ENCODE measurements at regions not wholly inside any gene's neighbourhood (a gene's known extent, or its start where the extent isn't known, plus 50 kb on each side); places are given as distances from the start of the nearest gene placed in this dataset.

DNA sequence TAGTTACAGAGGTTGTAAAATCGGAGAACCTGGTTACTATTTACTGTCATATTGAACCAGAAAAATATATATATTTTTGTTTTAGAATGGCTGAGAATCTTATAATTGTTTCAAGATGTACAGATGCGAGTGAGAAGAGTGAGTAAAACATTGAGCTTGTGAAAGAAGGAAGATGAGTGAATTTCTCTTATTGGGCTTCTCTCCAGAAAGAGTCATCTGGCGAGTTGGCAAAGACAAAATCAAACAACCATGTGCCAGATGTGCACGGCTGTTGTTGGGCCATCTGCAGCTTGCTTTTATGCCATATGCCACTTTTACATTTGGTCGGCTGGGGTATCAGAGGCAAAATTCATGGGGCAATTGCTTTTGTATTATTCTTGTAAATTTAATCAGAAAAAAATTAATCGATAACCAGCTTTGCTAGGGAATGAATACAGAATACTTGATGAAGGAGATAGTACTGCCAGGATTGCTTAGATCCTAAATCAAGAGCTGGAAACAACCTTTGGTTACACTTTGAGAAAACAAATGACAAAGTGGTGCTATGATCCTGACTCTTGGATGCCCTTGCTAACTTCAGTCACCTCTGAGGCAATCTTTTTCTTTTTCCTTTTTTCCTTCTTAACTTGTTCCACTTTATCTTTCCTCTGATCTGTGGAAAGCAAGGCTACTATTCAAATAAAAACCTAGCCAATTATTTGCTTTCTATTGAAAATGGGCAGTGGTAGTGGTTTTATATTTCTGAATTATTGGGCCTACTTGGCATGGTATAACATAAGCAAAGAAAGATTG lies 97.1 kb upstream of the GRIK2 start:
- H3K27me3 ChIP-seq (replicated peaks; ENCODE audit: control insufficient read depth, insufficient read depth, low read length), result no peaks in the 10 kb centered on the region
- TF ChIP-seq, protein P1, sequence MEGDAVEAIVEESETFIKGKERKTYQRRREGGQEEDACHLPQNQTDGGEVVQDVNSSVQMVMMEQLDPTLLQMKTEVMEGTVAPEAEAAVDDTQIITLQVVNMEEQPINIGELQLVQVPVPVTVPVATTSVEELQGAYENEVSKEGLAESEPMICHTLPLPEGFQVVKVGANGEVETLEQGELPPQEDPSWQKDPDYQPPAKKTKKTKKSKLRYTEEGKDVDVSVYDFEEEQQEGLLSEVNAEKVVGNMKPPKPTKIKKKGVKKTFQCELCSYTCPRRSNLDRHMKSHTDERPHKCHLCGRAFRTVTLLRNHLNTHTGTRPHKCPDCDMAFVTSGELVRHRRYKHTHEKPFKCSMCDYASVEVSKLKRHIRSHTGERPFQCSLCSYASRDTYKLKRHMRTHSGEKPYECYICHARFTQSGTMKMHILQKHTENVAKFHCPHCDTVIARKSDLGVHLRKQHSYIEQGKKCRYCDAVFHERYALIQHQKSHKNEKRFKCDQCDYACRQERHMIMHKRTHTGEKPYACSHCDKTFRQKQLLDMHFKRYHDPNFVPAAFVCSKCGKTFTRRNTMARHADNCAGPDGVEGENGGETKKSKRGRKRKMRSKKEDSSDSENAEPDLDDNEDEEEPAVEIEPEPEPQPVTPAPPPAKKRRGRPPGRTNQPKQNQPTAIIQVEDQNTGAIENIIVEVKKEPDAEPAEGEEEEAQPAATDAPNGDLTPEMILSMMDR (IDR thresholded peaks at IDR 0.05; ENCODE audit: insufficient read depth, low read length, poor library complexity, severe bottlenecking), result no peak
- H3K36me3 ChIP-seq (ENCODE audit: control insufficient read depth, insufficient read depth, low read length), result no peaks in the 10 kb centered on the region
- DNase-seq (ENCODE audit: extremely low read depth, insufficient read length), result no peak
- H3K4me3 ChIP-seq (replicated peaks; ENCODE audit: low read depth, low read length), result no peak overlapping the region

DNA sequence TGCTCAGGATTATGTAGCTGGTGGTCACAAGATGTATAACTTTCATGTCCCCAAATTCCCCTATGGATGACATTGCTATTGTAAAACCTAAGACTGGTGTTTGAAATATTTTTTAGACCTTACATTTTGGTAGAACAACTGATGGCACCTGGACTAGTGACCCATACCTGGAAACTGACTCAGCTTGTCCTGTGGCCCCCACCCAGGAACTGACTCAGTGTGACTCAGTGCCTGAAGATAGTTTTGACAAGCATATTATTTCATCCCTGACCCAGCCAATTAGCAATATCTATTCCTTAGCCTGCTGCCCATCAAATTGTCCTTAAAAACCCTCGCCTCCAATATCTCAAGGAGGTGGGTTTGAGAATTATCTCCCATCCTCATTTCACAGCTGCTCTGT lies 90.9 kb upstream of the GRIK2 start:
- H3K27me3 ChIP-seq (replicated peaks; ENCODE audit: control insufficient read depth, insufficient read depth, low read length), result no peaks in the 10 kb centered on the region
- no peak for DNase-seq (ENCODE audit: extremely low read depth, insufficient read length)
- no peak overlapping the region for H3K4me3 ChIP-seq (replicated peaks; ENCODE audit: low read depth, low read length)
- H3K36me3 ChIP-seq (ENCODE audit: control insufficient read depth, insufficient read depth, low read length), result no peaks in the 10 kb centered on the region
- TF ChIP-seq, protein P1 (IDR thresholded peaks at IDR 0.05; ENCODE audit: insufficient read depth, low read length, poor library complexity, severe bottlenecking), result no peak

DNA sequence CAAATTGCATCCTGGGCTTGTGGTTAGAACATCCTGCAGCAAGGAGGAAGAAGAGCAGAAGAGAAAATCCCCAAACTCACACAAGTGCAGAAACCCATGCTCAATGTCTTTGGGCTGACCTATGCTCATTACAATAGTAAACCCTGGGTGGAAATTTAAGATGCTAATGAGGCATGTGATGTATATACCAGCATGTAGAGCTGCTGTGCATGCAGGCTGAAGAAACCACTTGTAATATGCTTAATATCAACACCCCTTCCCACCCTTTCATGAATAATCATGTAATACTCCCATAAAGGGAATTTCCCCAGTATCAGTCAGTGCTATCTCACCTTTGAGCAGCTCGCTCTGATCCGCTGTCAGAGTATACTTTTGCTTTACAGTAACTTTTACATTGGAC lies 90.0 kb upstream of the GRIK2 start:
- DNase-seq (ENCODE audit: extremely low read depth, insufficient read length), result no peak
- TF ChIP-seq, protein P1 (IDR thresholded peaks at IDR 0.05; ENCODE audit: insufficient read depth, low read length, poor library complexity, severe bottlenecking), result no peak
- no peaks in the 10 kb centered on the region for H3K27me3 ChIP-seq (replicated peaks; ENCODE audit: control insufficient read depth, insufficient read depth, low read length)
- no peak overlapping the region for H3K4me3 ChIP-seq (replicated peaks; ENCODE audit: low read depth, low read length)
- H3K36me3 ChIP-seq (ENCODE audit: control insufficient read depth, insufficient read depth, low read length), result no peaks in the 10 kb centered on the region

DNA sequence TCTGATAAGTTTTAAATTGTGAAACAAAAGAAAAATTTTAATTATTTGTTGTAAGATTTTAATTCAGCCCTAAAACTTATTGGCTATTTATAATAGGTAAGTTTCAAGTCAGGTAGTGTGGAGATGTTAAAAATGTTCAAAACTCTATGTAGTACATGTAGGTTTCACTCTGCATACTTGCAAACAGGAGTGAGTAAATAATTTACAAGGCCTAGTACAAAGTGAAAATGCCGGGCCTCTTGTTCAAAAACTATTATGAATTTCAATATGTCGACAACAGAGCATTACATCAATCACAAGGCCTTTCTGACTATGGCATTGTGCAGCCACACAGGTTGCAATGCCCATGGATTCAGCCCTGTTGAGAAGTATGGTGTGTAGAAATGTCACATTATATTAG lies 80.9 kb upstream of the GRIK2 start:
- H3K27me3 ChIP-seq (replicated peaks; ENCODE audit: control insufficient read depth, insufficient read depth, low read length), result no peaks in the 10 kb centered on the region
- H3K36me3 ChIP-seq (ENCODE audit: control insufficient read depth, insufficient read depth, low read length), result no peaks in the 10 kb centered on the region
- DNase-seq (ENCODE audit: extremely low read depth, insufficient read length), result no peak
- H3K4me3 ChIP-seq (replicated peaks; ENCODE audit: low read depth, low read length), result no peak overlapping the region
- TF ChIP-seq, protein P1 (IDR thresholded peaks at IDR 0.05; ENCODE audit: insufficient read depth, low read length, poor library complexity, severe bottlenecking), result no peak

DNA sequence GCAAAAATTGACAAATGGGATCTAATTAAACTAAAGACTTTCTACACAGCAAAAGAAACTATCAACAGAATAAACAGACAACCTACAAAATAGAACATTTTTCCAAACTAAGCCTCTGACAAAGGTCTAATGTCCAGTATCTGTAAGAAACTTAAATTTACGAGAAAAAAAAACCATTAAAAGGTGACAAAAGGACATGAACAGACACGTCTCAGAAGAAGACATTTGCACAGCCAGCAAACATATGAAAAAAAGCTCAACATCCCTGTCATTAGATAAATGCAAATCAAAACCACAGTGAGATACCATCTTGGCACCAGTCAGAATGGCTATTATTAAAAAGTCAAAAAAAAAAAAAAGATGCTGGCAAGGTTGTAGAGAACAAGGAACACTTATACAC lies 70.6 kb upstream of the GRIK2 start:
- no peaks in the 10 kb centered on the region for H3K27me3 ChIP-seq (replicated peaks; ENCODE audit: control insufficient read depth, insufficient read depth, low read length)
- H3K36me3 ChIP-seq (ENCODE audit: control insufficient read depth, insufficient read depth, low read length), result no peaks in the 10 kb centered on the region
- no peak for DNase-seq (ENCODE audit: extremely low read depth, insufficient read length)
- H3K4me3 ChIP-seq (replicated peaks; ENCODE audit: low read depth, low read length), result no peak overlapping the region
- TF ChIP-seq, protein P1 (IDR thresholded peaks at IDR 0.05; ENCODE audit: insufficient read depth, low read length, poor library complexity, severe bottlenecking), result no peak
